Stimulated activated CD4-positive, alpha-beta T cell treated with anti-CD3 and anti-CD28 coated beads, TNF-alpha, amount 100 ng/mL, for 1 hour (primary cell): ENCODE measurements at regions not wholly inside any gene's neighbourhood (a gene's known extent, or its start where the extent isn't known, plus 50 kb on each side); places are given as distances from the start of the nearest gene placed in this dataset.
"Not testable (repeated sequence)": the region's sequence is repeated elsewhere in the genome, so short reads cannot be mapped to it uniquely, and the experiment has no call there.

ENCODE experiments used
- DNase-seq, 3 donors: peaks; one replicate each; pipeline ENCODE4 v3.0.0-alpha.2; 2020; ENCODE audit warnings: low read depth in 3 of 3, low spot score in 1 of 3

GRCh38 chr5:99030906-99031440, 102.2 kb upstream of the CHD1 start:
- DNase-seq, result no peak

DNA sequence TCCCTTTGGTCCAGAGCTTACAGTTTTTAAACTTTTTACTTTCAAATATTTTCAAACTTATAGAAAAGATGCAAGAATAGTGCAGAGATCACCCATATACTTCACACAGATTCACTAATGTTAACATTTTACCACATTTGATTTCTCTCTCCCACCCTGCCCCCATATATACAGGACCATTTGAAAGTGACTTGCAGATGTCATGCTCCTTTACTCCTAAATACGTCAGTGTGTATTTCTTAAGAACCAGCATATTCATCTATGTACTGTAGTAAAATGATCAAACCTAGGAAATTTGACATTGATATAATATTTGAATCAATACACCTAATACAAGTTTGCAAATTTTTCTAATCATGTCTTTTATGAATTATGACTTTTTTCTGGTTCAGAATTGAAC, 100.4 kb upstream of the CHD1 start:
- DNase-seq, result no peak

DNA sequence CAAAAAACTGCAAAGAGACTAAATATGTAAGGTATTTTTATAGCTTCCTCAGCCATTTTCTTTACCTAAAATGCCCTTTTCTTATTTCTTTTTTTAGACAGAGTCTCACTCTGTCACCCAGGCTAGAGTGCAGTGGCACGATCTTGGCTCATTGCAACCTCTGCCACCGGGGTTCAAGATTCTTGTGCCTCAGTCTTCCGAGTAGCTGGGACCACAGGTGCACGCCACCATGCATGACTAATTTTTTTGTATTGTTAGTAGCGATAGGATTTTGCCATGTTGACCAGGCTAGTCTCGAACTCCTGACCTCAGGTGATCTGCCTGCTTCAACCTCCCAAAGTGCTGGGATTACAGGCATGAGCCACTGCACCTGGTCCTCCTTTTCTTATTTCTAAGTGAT, 99.4 kb upstream of the CHD1 start:
- DNase-seq, result not testable (repeated sequence)

DNA sequence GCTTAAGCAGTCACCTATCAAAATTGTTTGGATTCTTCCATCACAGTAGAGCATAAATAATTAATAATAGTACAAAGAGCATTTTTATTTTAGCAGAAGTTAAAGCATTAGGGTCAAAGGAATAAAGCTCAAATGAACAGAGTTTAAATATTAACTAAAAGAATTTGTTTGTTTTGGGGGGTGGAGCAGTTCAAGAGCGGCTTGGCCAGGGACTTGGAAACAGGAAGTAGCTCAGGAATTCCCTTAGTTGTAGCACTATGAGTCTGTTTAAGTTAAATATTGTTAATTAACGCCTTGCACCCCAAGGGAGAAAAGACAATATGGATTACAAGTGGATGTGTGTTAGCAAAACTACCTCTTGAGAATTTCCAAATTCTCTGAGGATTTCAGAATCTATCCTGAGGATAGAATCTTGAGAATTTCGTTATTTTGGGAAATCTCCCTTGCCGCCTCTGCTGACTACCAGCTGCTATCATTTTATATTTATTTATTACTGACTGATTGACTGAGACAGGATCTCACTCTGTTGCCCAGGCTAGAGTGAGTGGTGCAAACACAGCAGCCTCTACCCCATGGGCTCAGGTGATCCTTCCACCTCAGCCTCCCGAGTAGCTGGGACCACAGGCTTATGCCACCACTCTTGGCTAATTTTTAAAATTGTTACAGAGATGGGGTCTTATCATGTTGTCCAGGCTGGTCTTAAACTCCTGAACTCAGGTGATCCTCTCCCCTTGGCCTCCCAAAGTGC, 96.7 kb upstream of the CHD1 start:
- no peak for DNase-seq

- DNase-seq, result no peak
Measured at GRCh38 chr5:99023330-99023729, 94.5 kb upstream of the CHD1 start.

DNA sequence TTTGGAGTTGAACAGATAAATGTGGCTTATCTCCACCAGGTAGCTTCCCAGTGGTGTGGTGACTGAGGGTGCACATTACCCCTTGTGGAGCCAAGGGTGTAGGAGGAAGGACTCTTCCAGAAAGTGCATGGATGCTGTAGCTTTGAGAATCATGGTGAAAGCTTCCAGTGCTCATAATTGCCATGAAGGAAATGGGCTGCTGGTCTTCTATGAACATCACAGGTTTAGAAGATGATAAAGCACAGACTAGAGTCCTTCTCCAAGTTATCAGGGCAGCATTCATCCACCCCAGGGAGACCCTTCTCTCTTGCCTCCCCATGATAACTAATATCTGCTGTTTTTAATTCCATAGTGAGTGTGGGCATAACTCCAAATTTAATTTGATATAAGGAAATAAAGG, 93.4 kb upstream of the CHD1 start:
- no peak for DNase-seq

DNA sequence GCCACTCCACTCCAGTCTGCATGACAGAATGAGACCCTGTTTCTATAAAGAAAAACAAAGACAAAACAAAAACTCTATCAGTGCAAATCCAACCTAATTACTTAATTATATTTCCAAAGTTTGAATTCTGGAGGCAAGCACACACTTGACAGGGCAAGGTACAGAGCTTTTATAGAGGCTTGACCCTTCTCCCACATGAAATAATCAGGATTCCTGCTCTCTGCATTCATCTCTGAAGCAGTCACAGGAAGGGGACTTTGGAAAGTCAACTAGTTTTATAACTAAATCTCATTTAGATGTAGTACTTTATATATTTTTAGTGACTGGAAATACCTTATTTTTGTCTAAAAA, 91.9 kb upstream of the CHD1 start:
- DNase-seq, result no peak

DNA sequence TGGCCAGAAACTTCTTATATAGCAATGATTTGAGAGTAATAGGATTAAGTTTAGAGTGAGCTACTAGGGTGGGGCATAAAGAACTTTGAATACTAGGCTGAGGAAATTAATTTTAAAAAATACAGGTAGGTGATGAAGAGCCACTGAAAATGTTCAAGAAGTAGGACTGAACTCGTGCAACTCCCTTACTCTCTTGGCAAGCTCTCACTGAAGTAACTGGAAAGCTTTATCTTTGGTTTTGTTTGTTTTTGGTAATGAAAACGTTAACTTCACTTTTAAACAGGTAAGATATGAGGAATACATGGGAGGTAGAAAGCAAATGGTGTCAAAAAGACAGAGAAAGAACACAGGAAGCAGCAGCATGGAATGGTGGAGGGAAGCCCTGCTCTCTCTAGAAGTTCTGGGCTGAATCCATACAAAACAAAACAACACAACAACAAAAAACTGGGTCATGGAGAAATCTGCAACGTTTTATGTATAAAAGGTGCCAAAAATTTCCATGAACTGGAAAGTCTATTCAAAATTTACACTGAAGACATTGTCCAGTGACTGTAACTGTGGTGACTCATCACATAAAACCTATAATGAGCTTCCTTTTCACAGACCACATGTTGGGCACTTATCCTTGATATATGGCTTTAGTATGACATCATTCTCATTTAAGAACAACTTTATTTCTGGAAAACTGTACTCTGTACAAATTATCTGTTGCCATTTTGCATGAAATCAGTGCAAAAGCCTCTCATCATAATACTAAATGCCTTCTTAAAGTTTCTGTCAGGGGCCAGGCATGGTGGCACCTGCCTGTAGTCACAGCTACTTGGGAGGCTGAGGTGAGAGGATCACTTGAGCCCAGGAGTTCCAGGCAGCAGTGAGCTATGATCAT, 91.2 kb upstream of the CHD1 start:
- DNase-seq, result no peak

GRCh38 chr5:99019254-99019653, 90.4 kb upstream of the CHD1 start:
- no peak for DNase-seq

GRCh38 chr5:99010294-99010693, 81.5 kb upstream of the CHD1 start:
- no peak for DNase-seq

- DNase-seq, result not testable (repeated sequence)
Measured at GRCh38 chr5:99008009-99008408, 79.2 kb upstream of the CHD1 start.

DNA sequence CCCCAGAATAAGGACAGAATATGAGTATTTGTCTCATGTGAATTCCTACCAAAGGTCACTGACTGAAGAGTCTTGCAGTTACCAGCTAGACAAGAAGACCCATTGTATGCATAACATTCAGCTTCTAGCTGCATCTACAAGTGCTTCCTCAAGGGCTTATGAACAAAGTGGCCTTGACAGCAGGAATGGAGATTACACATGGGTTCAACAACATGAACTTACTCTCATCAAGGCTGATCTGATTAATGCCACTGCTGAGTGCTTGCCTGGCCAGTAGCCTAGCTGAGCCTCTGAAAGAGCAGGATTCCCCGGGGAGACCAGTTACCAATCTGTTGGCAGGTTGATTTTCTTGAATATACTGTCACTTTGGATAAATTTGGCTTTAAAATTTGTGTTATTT, 76.7 kb upstream of the CHD1 start:
- DNase-seq, result no peak

DNA sequence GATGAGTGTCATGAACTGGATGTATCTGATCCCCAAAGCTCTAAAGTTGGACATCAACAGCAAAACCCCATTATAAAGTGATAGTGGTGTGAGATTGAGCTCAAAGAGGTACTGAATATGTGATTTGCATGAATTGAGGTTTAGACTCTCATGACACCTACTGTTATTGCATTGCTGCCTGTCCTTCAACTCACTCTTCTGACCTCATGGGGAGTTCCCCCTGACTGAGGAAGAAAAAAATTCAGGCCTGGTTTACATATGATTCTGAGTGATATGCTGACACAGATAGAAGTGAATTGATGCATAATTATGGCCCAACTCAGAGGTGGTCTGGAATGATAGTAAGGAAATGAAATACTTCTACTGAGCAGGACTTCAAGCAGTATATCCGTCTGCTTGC, 76.2 kb upstream of the CHD1 start:
- DNase-seq, result no peak

- no peak for DNase-seq
Measured at GRCh38 chr5:99000876-99001275, 72.1 kb upstream of the CHD1 start.

DNA sequence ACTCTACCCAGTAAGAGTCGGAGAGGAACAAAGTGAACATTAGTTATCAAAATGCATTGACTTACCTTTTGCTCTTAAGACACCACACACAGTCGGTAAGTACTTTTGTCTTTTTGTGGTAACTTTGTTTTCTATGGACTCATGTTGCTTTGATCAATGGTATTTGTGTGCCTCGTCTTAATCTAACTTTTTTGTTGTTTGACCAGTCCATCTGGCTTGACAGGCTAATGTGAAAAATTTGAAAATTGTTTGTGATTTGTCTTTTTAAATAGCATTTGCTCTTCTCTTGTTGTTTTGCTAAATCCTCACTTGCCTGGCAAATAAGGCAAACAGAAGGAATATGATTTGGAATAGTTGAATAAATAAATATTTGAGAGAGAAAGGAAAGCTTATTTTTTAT, 71.4 kb upstream of the CHD1 start:
- DNase-seq, result no peak

- no peak for DNase-seq
Measured at GRCh38 chr5:98999631-99000030, 70.8 kb upstream of the CHD1 start.

- DNase-seq, result no peak
Measured at GRCh38 chr5:98997000-98997399, 68.2 kb upstream of the CHD1 start.

- DNase-seq, result no peak
Measured at GRCh38 chr5:98994611-98995010, 65.8 kb upstream of the CHD1 start.

GRCh38 chr5:98993512-98993911, 64.7 kb upstream of the CHD1 start:
- DNase-seq, result no peak

DNA sequence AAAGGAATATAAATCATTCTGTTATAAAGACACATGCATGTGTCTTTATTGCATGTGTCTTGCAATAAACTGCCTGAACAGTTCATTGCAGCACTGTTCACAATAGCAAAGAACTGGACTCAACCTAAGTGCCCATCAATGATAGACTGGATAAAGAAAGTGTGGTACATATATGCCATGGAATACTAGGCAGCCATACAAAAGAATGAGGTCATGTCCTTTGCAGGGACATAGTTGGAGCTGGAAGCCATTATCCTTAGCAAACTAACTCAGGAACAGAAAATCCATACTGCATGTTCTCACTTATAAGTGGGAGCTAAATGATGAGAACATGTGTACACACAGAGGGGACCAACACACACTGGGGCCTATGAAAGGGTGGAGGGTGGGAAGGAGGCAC, 63.7 kb upstream of the CHD1 start:
- DNase-seq, result no peak

- no peak for DNase-seq
Measured at GRCh38 chr5:98989727-98990126, 60.9 kb upstream of the CHD1 start.

DNA sequence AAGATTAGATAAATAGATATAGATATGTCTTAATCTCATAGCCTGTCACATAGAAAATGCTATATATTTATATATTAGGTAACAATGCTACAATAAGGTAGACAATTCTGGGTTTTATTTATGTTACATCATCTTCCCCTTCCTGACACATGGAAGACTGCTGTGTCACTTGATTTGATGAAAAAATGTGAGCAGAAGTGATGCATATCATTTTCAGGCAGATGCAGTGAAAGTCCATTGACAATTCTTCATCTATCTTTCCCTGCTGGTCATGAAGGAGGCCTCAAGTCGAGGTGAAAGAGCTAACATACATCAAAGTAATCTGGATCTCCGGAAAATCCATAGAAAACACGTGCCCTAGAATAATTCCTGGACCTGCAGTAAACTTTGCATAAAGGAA, 57.8 kb upstream of the CHD1 start:
- no peak for DNase-seq
